Tibial artery (tissue), 4 donors: ENCODE measurements at regions not wholly inside any gene's neighbourhood (a gene's known extent, or its start where the extent isn't known, plus 50 kb on each side); places are given as distances from the start of the nearest gene placed in this dataset.

Experiments used
- DNase-seq, 2 donors: peaks; one replicate each; pipeline ENCODE4 v3.0.0-alpha.2; 2019
- H3K27ac ChIP-seq, 2 donors: fragments of 200-600 bp; sonication (generic) in 1 of 2; 1 replicate in 1 of 2; 2 replicates in 1 of 2; pipeline ENCODE4 v1.5.1; 2018 to 2019; ENCODE audit warnings: mild to moderate bottlenecking in 1 of 2
- H3K27me3 ChIP-seq, 2 donors: fragments of 200-600 bp; sonication (generic) in 1 of 2; one replicate each; pipeline versions ENCODE4 v1.5.1 to v1.6.0; 2016 to 2019
- H3K36me3 ChIP-seq, 3 donors: fragments of 200-600 bp; sonication (generic) in 2 of 3; one replicate each; pipeline ENCODE4 v1.5.1; 2016 to 2019; ENCODE audit warnings: mild to moderate bottlenecking in 2 of 3
- H3K4me1 ChIP-seq, 4 donors: fragments of 200-600 bp; sonication (generic) in 2 of 4; 1 replicate in 3 of 4; 2 replicates in 1 of 4; pipeline ENCODE4 v1.5.1; 2016 to 2019
- H3K4me3 ChIP-seq, 2 donors: fragments of 200-600 bp; sonication (generic) in 1 of 2; 1 replicate in 1 of 2; 2 replicates in 1 of 2; pipeline ENCODE4 v1.5.1; 2018 to 2019; ENCODE audit warnings: mild to moderate bottlenecking in 2 of 2
- H3K9me3 ChIP-seq, 3 donors: fragments of 200-600 bp; sonication (generic) in 1 of 3; one replicate each; pipeline ENCODE4 v1.5.1; 2016 to 2019
- intact Hi-C: fragments of 100-400 bp; cut with DNase I; formaldehyde crosslinking; loops from one replicate; pipeline ENCODE4 v1.15.0; 2023; ENCODE audit warnings: low total_unique reads
- TF ChIP-seq, protein P1 (sequence below), 2 experiments: fragments of 200-600 bp in 1 of 2; fragments of 450-650 bp in 1 of 2; IDR thresholded peaks; one replicate each; pipeline ENCODE4 v1.5.1; 2017 to 2019; ENCODE audit warnings: antibody characterized with exemption in 2 of 2, mild to moderate bottlenecking in 1 of 2, moderate library complexity in 1 of 2

GRCh38 chr7:104059103-104059502 is 69.6 kb upstream of the RELN start:
- H3K9me3 ChIP-seq, result no peaks in the 10 kb centered on the region
- no peak overlapping the region for H3K27ac ChIP-seq
- DNase-seq, result no peak
- H3K4me3 ChIP-seq, result no peak overlapping the region
- intact Hi-C loops, result no loop called here
- TF ChIP-seq, protein P1, sequence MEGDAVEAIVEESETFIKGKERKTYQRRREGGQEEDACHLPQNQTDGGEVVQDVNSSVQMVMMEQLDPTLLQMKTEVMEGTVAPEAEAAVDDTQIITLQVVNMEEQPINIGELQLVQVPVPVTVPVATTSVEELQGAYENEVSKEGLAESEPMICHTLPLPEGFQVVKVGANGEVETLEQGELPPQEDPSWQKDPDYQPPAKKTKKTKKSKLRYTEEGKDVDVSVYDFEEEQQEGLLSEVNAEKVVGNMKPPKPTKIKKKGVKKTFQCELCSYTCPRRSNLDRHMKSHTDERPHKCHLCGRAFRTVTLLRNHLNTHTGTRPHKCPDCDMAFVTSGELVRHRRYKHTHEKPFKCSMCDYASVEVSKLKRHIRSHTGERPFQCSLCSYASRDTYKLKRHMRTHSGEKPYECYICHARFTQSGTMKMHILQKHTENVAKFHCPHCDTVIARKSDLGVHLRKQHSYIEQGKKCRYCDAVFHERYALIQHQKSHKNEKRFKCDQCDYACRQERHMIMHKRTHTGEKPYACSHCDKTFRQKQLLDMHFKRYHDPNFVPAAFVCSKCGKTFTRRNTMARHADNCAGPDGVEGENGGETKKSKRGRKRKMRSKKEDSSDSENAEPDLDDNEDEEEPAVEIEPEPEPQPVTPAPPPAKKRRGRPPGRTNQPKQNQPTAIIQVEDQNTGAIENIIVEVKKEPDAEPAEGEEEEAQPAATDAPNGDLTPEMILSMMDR (IDR thresholded peaks at IDR 0.05), result no peak
- H3K27me3 ChIP-seq, result no peaks in the 10 kb centered on the region
- no peaks in the 10 kb centered on the region for H3K4me1 ChIP-seq
- no peaks in the 10 kb centered on the region for H3K36me3 ChIP-seq

DNA sequence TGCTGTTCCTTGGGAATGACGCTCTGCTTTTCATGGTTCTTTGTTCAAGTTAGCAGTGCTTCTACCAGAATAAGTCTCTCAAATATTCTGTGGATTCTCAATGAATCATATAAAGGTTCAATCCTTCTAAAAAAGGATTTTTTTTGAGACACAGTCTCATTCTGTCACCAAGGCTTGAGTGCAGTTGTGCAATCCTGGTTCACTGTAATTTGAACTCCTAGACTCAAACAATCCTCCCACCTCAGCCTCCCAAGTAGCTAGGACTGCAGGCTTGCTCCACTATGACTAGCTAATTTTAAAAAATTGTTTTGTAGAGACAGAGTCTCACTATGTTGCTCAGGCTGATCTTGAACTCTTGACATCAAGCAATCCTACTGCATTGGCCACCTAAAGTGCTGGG is 64.9 kb upstream of the RELN start:
- no peaks in the 10 kb centered on the region for H3K4me1 ChIP-seq
- DNase-seq, result no peak
- intact Hi-C loops, result no loop called here
- TF ChIP-seq, protein P1 (IDR thresholded peaks at IDR 0.05), result no peak
- no peaks in the 10 kb centered on the region for H3K9me3 ChIP-seq
- no peak overlapping the region for H3K27ac ChIP-seq
- H3K36me3 ChIP-seq, result no peaks in the 10 kb centered on the region
- no peak overlapping the region for H3K4me3 ChIP-seq
- no peaks in the 10 kb centered on the region for H3K27me3 ChIP-seq

- H3K4me1 ChIP-seq, result no peaks in the 10 kb centered on the region
- H3K36me3 ChIP-seq, result no peaks in the 10 kb centered on the region
- H3K4me3 ChIP-seq, result no peak overlapping the region
- H3K27me3 ChIP-seq, result no peaks in the 10 kb centered on the region
- no peak overlapping the region for H3K27ac ChIP-seq
- TF ChIP-seq, protein P1 (IDR thresholded peaks at IDR 0.05), result no peak
- no peaks in the 10 kb centered on the region for H3K9me3 ChIP-seq
- no peak for DNase-seq
- intact Hi-C loops, result no loop called here
Measured at GRCh38 chr7:104052979-104053378, 63.5 kb upstream of the RELN start.

DNA sequence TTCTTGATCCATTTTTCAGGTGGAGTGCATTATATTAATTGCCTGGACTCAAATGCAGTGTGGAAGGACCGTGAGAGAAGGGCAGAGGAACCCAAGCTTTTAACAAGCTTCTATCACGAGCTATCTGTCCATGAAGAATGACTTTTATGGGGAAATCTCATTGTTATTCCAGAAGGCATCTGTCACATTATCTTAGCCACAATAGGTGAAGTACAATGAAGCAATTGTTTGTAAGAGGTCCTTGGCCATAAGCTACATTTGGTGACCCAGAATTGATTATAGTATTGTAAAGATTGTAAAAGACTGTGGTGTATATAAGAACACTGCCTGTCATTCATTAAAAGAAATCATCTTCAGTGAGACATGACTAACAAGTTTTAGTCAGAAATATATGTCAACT is 58.6 kb upstream of the RELN start:
- Histone ChIP-seq H3K36me3 (no peaks in the 10 kb centered on the region), H3K9me3 (no peaks in the 10 kb centered on the region), H3K4me3 (no peak overlapping the region), H3K4me1 (no peaks in the 10 kb centered on the region), H3K27ac (no peak overlapping the region), H3K27me3 (no peaks in the 10 kb centered on the region)
- TF ChIP-seq, protein P1 (IDR thresholded peaks at IDR 0.05), result no peak
- intact Hi-C loops, result no loop called here
- DNase-seq, result no peak

GRCh38 chr7:104045183-104045582 is 55.7 kb upstream of the RELN start:
- DNase-seq, result no peak
- Histone ChIP-seq H3K9me3 (no peaks in the 10 kb centered on the region), H3K27me3 (no peaks in the 10 kb centered on the region), H3K4me3 (no peak overlapping the region), H3K4me1 (no peaks in the 10 kb centered on the region), H3K27ac (no peak overlapping the region), H3K36me3 (no peaks in the 10 kb centered on the region)
- TF ChIP-seq, protein P1 (IDR thresholded peaks at IDR 0.05), result no peak
- intact Hi-C loops, result no loop called here

- Histone ChIP-seq H3K4me3 (no peak overlapping the region), H3K27me3 (no peaks in the 10 kb centered on the region), H3K9me3 (no peaks in the 10 kb centered on the region), H3K36me3 (no peaks in the 10 kb centered on the region), H3K4me1 (no peaks in the 10 kb centered on the region), H3K27ac (no peak overlapping the region)
- intact Hi-C loops, result no loop called here
- TF ChIP-seq, protein P1 (IDR thresholded peaks at IDR 0.05), result no peak
- no peak for DNase-seq
Measured at GRCh38 chr7:104040666-104041065, 51.2 kb upstream of the RELN start.
